ENCODE measurements at regions not wholly inside any gene's neighbourhood (a gene's known extent, or its start where the extent isn't known, plus 50 kb on each side); places are given as distances from the start of the nearest gene placed in this dataset.

DNA sequence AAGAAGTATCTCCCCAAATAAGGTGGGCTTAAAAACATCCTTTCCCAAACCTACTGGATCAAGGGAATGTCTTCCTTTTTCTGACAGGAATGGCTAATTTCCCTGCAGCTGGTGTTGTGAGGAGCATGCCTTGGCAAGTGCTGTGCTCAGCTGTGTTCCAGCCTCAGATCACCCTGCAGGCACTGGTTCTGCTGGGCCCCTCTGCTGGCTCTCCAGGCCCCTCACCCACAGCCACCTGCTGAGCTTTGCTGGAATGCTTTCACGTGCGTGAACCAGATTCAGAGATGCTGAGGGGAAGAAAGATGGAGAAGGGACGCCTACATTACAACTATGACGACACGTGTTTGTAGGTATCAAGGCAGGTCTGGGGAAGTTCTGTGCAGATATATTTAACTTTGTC lies 71.3 kb upstream of the FOXC1 start:
- no peaks in the 10 kb centered on the region for H3K36me3 Mint-ChIP-seq (ENCODE audit: low read depth)
- no peak overlapping the region for H3K4me3 Mint-ChIP-seq
- no peaks in the 10 kb centered on the region for H3K4me1 Mint-ChIP-seq (ENCODE audit: low read depth)
- H3K27me3 Mint-ChIP-seq: no peaks in the 10 kb centered on the region
- intact Hi-C loops (cut with micrococcal nuclease): no loop called here
- H3K27ac Mint-ChIP-seq: no peak overlapping the region
- no peaks in the 10 kb centered on the region for H3K9me3 Mint-ChIP-seq

DNA sequence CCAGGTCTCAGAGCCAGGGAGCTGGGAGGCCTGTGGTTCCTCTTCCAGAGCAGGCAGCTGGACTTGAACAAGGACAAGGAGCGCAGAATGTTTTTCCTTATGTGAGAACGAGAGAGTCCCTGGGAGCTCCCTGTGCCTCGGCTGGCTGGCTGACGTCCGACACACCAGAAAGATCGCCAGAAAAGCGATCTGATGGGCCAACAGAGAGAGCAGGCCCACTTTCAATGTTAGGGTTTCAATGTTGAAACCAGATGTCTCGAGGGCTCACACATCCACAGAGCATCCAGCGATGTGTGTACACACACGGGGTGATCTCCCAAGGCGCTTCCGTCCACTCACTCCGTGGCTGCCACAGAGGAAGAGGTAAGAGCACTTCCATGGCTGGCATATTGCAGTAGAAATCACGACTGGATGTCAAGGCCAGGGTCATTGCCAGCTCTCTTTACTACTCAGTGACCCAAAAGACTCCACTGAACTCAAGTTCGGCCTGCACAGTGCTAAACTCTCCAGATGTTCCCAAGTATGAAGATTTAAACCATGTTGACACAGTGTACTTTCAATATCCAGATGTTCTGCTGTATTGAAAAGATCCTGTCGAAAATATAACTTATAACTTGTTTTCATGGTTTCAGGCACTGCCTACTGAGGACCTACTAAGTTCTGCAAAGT lies 70.8 kb upstream of the FOXC1 start:
- Mint-ChIP-seq H3K4me3 (no peak overlapping the region), H3K36me3 (ENCODE audit: low read depth) (no peaks in the 10 kb centered on the region), H3K9me3 (no peaks in the 10 kb centered on the region), H3K27me3 (no peaks in the 10 kb centered on the region), H3K27ac (no peak overlapping the region), H3K4me1 (ENCODE audit: low read depth) (no peaks in the 10 kb centered on the region)
- intact Hi-C loops (cut with micrococcal nuclease): no loop called here

DNA sequence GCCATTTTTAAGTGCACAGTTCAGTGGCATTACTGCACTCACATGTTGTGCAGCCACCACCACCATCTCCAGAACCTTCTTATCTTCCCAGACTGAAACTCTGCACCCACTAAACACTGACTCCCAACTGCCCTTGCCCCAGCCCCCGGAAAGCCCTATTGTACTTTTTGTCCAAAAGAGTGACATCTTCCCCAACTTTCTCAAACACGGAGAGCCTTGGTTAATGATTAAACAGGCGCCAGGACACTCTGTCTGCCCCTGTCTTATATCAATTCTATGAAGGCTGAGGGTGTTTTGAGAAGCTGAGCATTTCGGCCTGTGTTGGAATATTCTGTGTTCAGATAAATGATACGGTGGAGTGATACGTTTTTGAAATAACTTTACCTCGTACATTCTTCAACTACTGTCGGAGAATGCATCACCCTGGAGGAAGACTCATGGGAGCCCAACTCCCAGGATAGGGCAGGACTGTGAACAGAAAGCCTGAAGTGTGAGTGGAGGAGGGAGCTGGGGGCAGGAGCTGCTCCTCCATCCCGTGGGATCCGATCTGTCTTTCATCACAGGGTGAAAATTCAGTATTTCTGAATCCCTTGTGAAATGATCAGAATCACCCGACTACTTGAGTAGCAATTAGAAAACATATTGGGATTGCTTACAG lies 68.7 kb upstream of the FOXC1 start:
- Mint-ChIP-seq H3K4me1 (ENCODE audit: low read depth) (no peaks in the 10 kb centered on the region), H3K9me3 (no peaks in the 10 kb centered on the region), H3K36me3 (ENCODE audit: low read depth) (no peaks in the 10 kb centered on the region), H3K4me3 (no peak overlapping the region), H3K27ac (no peak overlapping the region), H3K27me3 (no peaks in the 10 kb centered on the region)
- intact Hi-C loops (cut with micrococcal nuclease): no loop called here

DNA sequence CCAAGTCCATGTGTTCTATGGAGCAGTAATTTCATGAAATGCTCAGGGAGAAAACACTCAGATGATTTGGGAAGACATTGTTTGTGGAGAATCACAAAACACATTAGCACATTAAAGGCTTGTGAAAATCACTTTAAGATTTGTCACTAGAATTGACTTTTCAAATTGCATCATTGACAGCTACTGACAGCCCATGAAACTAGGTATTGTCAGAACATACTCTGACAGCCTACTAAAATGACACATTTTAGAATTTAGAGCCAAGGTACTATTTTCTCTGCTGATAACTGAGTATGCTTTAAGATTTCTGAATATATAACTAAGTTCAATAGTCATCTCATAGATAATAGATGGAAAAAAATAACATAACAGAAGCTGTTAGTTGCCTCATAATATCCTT lies 67.4 kb upstream of the FOXC1 start:
- intact Hi-C loops (cut with micrococcal nuclease): no loop called here
- H3K4me1 Mint-ChIP-seq (ENCODE audit: low read depth): no peaks in the 10 kb centered on the region
- no peak overlapping the region for H3K4me3 Mint-ChIP-seq
- H3K27ac Mint-ChIP-seq: no peak overlapping the region
- H3K36me3 Mint-ChIP-seq (ENCODE audit: low read depth): no peaks in the 10 kb centered on the region
- no peaks in the 10 kb centered on the region for H3K27me3 Mint-ChIP-seq
- H3K9me3 Mint-ChIP-seq: no peaks in the 10 kb centered on the region

DNA sequence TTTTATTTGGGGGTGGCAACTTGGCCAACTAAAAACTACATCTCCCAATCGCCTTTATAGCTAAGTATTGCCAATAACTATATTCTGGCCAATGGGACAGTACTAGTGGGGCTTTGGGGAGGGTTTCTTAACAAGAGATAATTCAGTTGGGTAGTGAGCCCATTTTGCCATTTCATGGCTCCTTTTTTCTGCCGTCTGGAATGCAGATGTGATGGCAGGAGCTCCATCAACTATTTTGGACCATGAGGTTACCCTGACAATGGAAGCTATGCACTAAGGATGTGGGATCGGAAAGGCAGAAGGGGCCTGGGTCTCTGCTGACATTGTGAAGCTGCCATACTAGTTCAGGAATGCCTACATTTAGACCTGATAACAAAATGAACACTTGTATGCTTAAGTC lies 67.0 kb upstream of the FOXC1 start:
- Mint-ChIP-seq H3K36me3 (ENCODE audit: low read depth) (peaks cover 4% of the 10 kb centered on the region), H3K4me1 (ENCODE audit: low read depth) (no peaks in the 10 kb centered on the region), H3K9me3 (no peaks in the 10 kb centered on the region), H3K27me3 (no peaks in the 10 kb centered on the region), H3K4me3 (no peak overlapping the region), H3K27ac (no peak overlapping the region)
- intact Hi-C loops (cut with micrococcal nuclease): no loop called here

DNA sequence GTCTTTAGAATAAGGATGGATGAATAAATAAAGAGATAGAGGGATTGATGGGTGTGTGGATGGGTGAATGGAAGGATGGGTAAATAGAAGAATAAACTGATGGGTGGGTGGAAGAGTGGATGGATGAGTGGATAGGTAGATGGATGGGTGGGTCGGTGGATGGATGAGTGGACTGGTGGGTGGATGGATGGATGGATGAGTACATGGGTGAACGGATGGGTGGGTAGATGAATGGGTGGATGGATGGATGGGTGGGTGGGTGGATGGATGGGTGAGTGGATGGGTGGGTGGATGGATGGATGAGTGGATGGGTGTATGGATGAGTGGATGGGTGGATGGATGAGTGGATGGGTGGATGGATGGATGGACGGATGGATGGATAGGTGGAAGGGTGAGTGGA lies 65.7 kb upstream of the FOXC1 start:
- H3K36me3 Mint-ChIP-seq (ENCODE audit: low read depth): peaks cover 5% of the 10 kb centered on the region
- H3K4me3 Mint-ChIP-seq: no peak overlapping the region
- H3K27ac Mint-ChIP-seq: no peak overlapping the region
- intact Hi-C loops (cut with micrococcal nuclease): no loop called here
- H3K27me3 Mint-ChIP-seq: no peaks in the 10 kb centered on the region
- no peaks in the 10 kb centered on the region for H3K9me3 Mint-ChIP-seq
- no peaks in the 10 kb centered on the region for H3K4me1 Mint-ChIP-seq (ENCODE audit: low read depth)

DNA sequence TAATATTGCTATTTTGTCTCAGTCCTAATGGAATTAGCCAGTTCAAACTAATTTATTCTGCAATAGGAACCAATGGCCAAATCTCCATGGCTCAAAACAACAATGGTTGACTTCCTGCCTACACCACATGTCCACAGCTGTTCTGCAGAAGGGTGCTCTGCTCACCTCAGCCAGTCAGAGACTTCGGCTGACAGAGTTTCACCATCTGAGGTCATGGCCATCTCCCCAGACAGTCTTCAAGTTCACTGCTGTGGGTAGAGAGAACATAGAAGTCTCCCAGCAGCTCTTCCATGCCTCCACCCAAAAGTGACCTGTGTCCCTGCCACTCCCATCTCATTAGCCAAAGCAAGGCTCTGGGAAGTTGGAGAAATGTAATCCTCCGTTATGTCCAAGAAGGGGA lies 65.1 kb upstream of the FOXC1 start:
- Mint-ChIP-seq H3K27me3 (no peaks in the 10 kb centered on the region), H3K4me3 (no peak overlapping the region), H3K4me1 (ENCODE audit: low read depth) (no peaks in the 10 kb centered on the region), H3K36me3 (ENCODE audit: low read depth) (peaks cover 5% of the 10 kb centered on the region), H3K9me3 (no peaks in the 10 kb centered on the region), H3K27ac (no peak overlapping the region)
- intact Hi-C loops (cut with micrococcal nuclease): no loop called here

DNA sequence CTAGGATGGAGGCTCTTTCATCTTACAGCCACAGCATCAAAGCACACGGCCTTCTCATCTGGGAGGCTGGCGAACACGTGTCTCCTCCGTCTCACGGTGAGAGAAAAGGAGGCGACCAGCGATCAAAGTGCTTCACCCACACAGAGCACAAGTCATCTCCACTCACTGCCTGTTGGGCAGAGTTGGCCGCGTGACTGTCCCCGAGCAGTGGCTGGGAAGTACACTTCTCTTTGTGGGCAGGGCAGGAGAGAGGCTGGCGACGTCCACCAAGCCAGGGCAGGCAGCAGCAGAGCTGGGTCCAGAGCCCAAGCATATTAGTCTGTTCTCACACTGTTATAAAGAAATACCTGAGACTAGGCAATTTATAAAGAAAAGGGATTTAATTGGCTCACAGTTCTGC lies 64.1 kb upstream of the FOXC1 start:
- H3K9me3 Mint-ChIP-seq: no peaks in the 10 kb centered on the region
- intact Hi-C loops (cut with micrococcal nuclease): no loop called here
- peaks cover 5% of the 10 kb centered on the region for H3K36me3 Mint-ChIP-seq (ENCODE audit: low read depth)
- H3K27me3 Mint-ChIP-seq: no peaks in the 10 kb centered on the region
- H3K4me1 Mint-ChIP-seq (ENCODE audit: low read depth): no peaks in the 10 kb centered on the region
- no peak overlapping the region for H3K27ac Mint-ChIP-seq
- H3K4me3 Mint-ChIP-seq: no peak overlapping the region

DNA sequence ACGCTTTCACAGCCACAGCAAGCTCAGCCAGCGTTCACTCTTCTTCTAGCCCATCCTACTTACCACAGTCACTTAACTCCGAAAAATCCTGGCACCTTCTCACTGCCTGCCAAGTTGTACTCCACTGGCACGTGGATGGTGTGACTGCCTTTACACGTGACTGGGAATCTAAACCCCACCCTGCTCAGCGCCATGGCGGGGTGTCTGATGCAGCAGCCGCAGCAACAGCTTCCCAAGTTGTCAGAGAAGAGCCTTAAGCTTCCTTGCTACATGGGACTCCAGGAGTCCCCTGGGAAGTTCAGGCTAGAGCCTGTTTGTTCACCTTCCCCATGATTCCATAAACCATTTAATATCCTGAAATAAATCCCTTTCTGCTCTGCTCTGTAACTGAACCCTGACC lies 61.9 kb upstream of the FOXC1 start:
- no peak overlapping the region for H3K27ac Mint-ChIP-seq
- no peaks in the 10 kb centered on the region for H3K9me3 Mint-ChIP-seq
- H3K36me3 Mint-ChIP-seq (ENCODE audit: low read depth): peaks cover 5% of the 10 kb centered on the region
- H3K4me1 Mint-ChIP-seq (ENCODE audit: low read depth): no peaks in the 10 kb centered on the region
- no peak overlapping the region for H3K4me3 Mint-ChIP-seq
- no peaks in the 10 kb centered on the region for H3K27me3 Mint-ChIP-seq
- intact Hi-C loops (cut with micrococcal nuclease): no loop called here

DNA sequence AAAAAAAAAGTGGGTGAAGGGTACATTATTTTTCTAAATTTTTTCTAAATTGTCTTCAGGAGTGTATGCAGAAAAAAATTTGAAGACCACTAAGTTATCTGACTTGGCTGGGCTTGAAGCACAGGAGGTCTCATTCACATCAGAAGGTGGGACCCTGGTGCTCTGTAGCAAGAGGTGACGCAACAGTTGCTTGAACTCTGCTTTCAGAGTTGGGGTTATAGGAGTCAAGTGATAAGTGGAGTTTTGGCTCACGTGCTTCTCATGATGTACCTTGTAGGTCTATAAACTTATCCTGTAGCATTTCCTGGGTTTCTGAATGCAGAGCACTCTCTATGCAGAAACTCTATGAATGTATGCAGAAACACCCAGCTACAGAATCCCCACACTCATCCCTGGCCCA lies 58.5 kb upstream of the FOXC1 start:
- intact Hi-C loops (cut with micrococcal nuclease): no loop called here
- peaks cover 20% of the 10 kb centered on the region for H3K4me1 Mint-ChIP-seq (ENCODE audit: low read depth)
- H3K9me3 Mint-ChIP-seq: peaks cover 9% of the 10 kb centered on the region
- peaks cover 5% of the 10 kb centered on the region for H3K36me3 Mint-ChIP-seq (ENCODE audit: low read depth)
- H3K4me3 Mint-ChIP-seq: no peak overlapping the region
- peaks cover 14% of the 10 kb centered on the region for H3K27me3 Mint-ChIP-seq
- no peak overlapping the region for H3K27ac Mint-ChIP-seq

DNA sequence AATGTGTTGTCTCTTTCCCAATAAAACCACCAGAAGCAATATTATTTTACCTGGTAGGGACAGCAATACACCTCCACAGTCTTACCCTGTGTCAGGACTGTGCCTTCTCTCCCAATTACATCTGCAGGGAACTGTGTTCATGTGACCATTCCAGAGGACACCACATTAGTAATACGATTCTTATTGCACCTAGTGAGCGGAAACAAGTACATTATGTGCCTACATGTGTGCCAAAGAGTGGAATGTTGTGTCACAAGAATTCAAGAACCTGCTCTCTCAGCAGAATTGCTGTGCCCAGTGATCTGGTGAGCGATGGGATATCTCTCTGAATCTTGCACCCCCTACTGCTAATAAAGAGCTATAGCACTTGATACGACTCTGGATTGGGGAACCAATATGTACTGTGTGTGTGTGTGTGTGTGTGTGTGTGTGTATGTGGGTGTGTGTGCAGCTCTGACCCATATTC lies 57.4 kb upstream of the FOXC1 start:
- H3K4me1 Mint-ChIP-seq (ENCODE audit: low read depth): peaks cover 20% of the 10 kb centered on the region
- intact Hi-C loops (cut with micrococcal nuclease): no loop called here
- H3K27ac Mint-ChIP-seq: no peak overlapping the region
- peaks cover 14% of the 10 kb centered on the region for H3K27me3 Mint-ChIP-seq
- H3K36me3 Mint-ChIP-seq (ENCODE audit: low read depth): peaks cover 5% of the 10 kb centered on the region
- H3K4me3 Mint-ChIP-seq: no peak overlapping the region
- H3K9me3 Mint-ChIP-seq: peaks cover 9% of the 10 kb centered on the region

DNA sequence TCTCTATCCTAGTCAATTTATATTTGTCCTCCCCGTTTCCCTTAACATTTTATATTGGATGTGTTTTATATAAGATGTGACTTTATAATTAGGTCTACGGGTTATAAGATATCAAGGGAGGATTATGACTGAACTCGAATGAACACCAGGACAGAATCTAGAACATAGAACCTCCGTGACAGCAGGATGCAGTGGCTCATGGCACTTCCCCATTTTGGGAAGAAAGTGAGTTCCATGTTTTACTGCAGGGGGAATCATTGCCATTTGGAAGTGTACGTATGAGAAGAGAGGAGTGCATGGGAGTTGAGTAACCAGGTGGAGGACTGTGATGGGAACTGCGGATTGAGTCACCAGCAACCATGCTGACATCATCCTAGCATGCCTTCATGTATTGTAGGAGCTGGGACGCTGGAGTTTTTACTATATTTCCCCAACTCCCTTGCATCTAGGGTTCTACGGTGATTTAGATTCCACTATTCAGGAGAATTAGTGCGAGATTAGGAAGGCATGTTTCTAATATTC lies 56.1 kb upstream of the FOXC1 start:
- H3K4me3 Mint-ChIP-seq: no peak overlapping the region
- no peak overlapping the region for H3K27ac Mint-ChIP-seq
- intact Hi-C loops (cut with micrococcal nuclease): no loop called here
- peaks cover 20% of the 10 kb centered on the region for H3K4me1 Mint-ChIP-seq (ENCODE audit: low read depth)
- H3K9me3 Mint-ChIP-seq: peaks cover 9% of the 10 kb centered on the region
- no peaks in the 10 kb centered on the region for H3K36me3 Mint-ChIP-seq (ENCODE audit: low read depth)
- peaks cover 14% of the 10 kb centered on the region for H3K27me3 Mint-ChIP-seq

DNA sequence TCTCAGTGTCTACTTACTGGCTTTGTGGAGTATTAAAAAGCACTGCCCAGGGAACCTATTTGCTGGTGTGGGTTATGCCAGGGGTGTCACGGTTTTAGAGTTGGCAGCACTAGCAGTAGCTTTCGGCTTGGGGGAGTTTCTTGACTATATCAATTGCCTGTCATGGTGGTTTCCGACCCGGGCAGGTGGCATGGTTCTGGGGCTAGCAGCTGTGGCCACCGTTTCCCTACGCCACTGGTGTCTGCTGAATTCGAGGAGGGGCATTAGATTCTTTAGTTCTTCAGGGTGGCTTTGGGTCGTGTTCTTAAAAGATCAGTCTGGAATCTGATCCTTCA lies 55.6 kb upstream of the FOXC1 start:
- Mint-ChIP-seq H3K36me3 (ENCODE audit: low read depth) (no peaks in the 10 kb centered on the region), H3K4me3 (no peak overlapping the region), H3K4me1 (ENCODE audit: low read depth) (peaks cover 20% of the 10 kb centered on the region), H3K27me3 (peaks cover 14% of the 10 kb centered on the region), H3K9me3 (peaks cover 9% of the 10 kb centered on the region), H3K27ac (peak overlapping the region; percentile 84)
- intact Hi-C loops (cut with micrococcal nuclease): no loop called here

DNA sequence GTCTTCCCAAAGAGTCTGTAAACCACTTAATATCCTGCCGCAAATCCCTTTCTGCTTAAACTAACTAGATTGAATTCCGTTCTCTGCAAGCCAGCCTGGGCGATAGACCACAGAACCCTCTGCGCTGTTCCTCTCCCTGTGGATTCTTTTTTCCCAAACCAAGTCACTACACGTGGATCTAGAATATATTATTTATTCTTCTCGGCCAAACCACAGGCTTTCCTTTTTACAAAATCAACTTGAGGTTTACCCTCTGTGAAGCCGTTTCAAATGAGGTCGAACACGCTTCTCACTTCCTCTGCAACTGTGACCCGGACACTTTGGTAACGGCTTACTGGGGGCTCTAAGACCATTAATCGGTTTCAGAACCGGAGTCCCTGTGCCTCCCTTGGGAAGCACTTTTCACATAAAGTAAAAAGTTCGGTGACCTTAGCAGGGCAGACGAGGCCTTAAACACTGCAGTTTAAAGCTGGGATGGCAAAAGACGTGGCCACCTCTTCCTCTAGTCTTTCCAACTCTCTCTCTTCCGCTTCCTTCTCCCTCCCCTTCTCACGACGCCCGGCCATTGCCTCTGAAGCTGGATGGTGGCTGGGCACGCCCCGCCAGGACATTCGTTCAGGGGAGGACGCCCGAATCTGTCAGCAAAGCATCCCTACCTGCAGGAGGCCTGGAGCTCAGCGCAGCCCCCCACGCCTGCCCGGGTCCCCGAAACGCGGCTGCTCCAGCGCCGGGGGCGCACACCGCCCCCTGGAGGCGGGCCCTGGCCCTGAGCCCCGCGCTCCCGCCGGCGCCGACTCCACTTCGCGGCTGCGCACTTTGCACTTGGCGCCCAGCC lies 55.0 kb upstream of the FOXC1 start:
- Mint-ChIP-seq H3K27ac (peak overlapping the region; percentile 84), H3K4me1 (ENCODE audit: low read depth) (peaks cover 20% of the 10 kb centered on the region), H3K27me3 (peaks cover 14% of the 10 kb centered on the region), H3K36me3 (ENCODE audit: low read depth) (no peaks in the 10 kb centered on the region), H3K4me3 (peak overlapping the region; percentile 83), H3K9me3 (peaks cover 9% of the 10 kb centered on the region)
- intact Hi-C loops (cut with micrococcal nuclease): no loop called here
